Keratinocyte (primary cell): ENCODE measurements at regions not wholly inside any gene's neighbourhood (a gene's known extent, or its start where the extent isn't known, plus 50 kb on each side); places are given as distances from the start of the nearest gene placed in this dataset.

Source experiments
- DNase-seq: peaks from one replicate; pipeline ENCODE4 v3.0.0-alpha.2; 2011; ENCODE audit warnings: low read depth, missing footprints, low spot score
- FAIRE-seq: peaks from 2 replicates; lab custom pipeline; 2011; peaks lifted over from hg19 to GRCh38; lab: Jason Lieb, UNC
- H2AFZ ChIP-seq: 2 replicates; pipeline ENCODE4 v1.6.0; 2012; ENCODE audit warnings: low read length, control low read depth, inconsistent platforms; ENCODE audit not compliant: control insufficient read depth
- H3K27ac ChIP-seq: 2 replicates; pipeline ENCODE4 v1.5.1; 2011; ENCODE audit warnings: low read length; ENCODE audit not compliant: control insufficient read depth, insufficient read depth
- H3K27me3 ChIP-seq: 3 replicates; pipeline ENCODE4 v1.6.0; 2011; ENCODE audit warnings: low read length; ENCODE audit not compliant: control insufficient read depth, insufficient read depth; ENCODE audit errors: extremely low read depth
- H3K36me3 ChIP-seq, 2 experiments: 2 replicates in 1 of 2; 3 replicates in 1 of 2; pipeline ENCODE4 v1.5.1; 2011; ENCODE audit warnings: low read length in 2 of 2, mild to moderate bottlenecking in 1 of 2; ENCODE audit not compliant: control insufficient read depth in 2 of 2, insufficient read depth in 2 of 2; ENCODE audit errors: extremely low read depth in 1 of 2
- H3K4me1 ChIP-seq: 3 replicates; pipeline ENCODE4 v1.5.1; 2011; ENCODE audit warnings: low read length; ENCODE audit not compliant: control insufficient read depth, insufficient read depth; ENCODE audit errors: extremely low read depth
- H3K4me2 ChIP-seq: 3 replicates; pipeline ENCODE4 v1.6.0; 2011; ENCODE audit warnings: low read depth, low read length; ENCODE audit not compliant: control insufficient read depth, insufficient read depth; ENCODE audit errors: extremely low read depth
- H3K4me3 ChIP-seq, 3 experiments: fragments of 200-600 bp in 1 of 3; sonication (generic) in 1 of 3; 2 replicates in 2 of 3; 3 replicates in 1 of 3; pipeline ENCODE4 v1.5.1; 2011 to 2016; ENCODE audit warnings: low read length in 3 of 3, mild to moderate bottlenecking in 3 of 3, control low read depth in 2 of 3, inconsistent platforms in 1 of 3, low read depth in 1 of 3, mixed read lengths in 1 of 3, mixed run types in 1 of 3, moderate library complexity in 1 of 3; ENCODE audit not compliant: control insufficient read depth in 2 of 3, insufficient read depth in 2 of 3; ENCODE audit errors: extremely low read depth in 1 of 3
- H3K79me2 ChIP-seq: 2 replicates; pipeline ENCODE4 v1.6.0; 2012; ENCODE audit warnings: low read length; ENCODE audit not compliant: control insufficient read depth, insufficient read depth
- H3K9ac ChIP-seq: 3 replicates; pipeline ENCODE4 v1.6.0; 2011; ENCODE audit warnings: low read length; ENCODE audit not compliant: control insufficient read depth, insufficient read depth; ENCODE audit errors: extremely low read depth
- H3K9me1 ChIP-seq: 3 replicates; pipeline ENCODE4 v1.6.0; 2011; ENCODE audit warnings: low read length; ENCODE audit not compliant: control insufficient read depth, insufficient read depth; ENCODE audit errors: extremely low read depth
- H3K9me3 ChIP-seq: 2 replicates; pipeline ENCODE4 v1.5.1; 2012; ENCODE audit warnings: low read depth, low read length; ENCODE audit not compliant: control insufficient read depth
- H4K20me1 ChIP-seq: 3 replicates; pipeline ENCODE4 v1.6.0; 2011; ENCODE audit warnings: low read length; ENCODE audit not compliant: control insufficient read depth, insufficient read depth; ENCODE audit errors: extremely low read depth
- EZH2 ChIP-seq: IDR thresholded peaks from one replicate; pipeline ENCODE4 v1.6.1; 2012; ENCODE audit warnings: inconsistent platforms, mild to moderate bottlenecking, low read length, moderate library complexity
- dilution Hi-C: fragments of 300-500 bp; cut with MboI; formaldehyde crosslinking; loops from one replicate; pipeline ENCODE4 v1.7.0; 2020; ENCODE audit warnings: low sequenced_read_pairs; ENCODE audit not compliant: extremely low pct_ligation_motif_present
- TF ChIP-seq, protein P1 (sequence below), 3 experiments: IDR thresholded peaks in 1 of 3; conservative IDR thresholded peaks in 1 of 3; optimal IDR thresholded peaks in 1 of 3; 2 replicates in 2 of 3; 3 replicates in 1 of 3; pipeline versions ENCODE3 to v1.5.1; 2011; ENCODE audit warnings: low read length in 3 of 3, mild to moderate bottlenecking in 3 of 3, moderate library complexity in 2 of 3, control low read depth in 1 of 3, inconsistent platforms in 1 of 3; ENCODE audit not compliant: insufficient read depth in 2 of 3; ENCODE audit errors: extremely low read depth in 1 of 3

DNA sequence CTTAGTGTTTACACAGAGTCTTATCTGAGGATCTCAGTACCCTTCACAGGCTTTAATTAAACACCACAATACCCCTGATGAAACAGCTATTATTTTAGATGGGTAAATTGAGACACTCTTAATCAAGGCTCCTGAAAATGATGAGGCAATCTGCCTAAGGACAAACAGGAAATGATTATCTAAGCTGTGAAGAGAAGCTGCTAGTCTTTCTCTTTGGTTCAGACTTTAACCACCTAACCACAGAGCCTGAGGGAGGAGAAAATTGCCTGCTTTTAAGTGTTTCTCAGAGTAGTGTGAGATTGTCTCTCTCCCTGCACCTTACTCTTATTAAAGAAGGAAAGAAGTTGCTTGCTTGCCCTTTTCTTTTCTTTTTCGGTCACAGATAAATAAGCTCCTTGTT lies 364.3 kb upstream of the ADAMTS9 start:
- TF ChIP-seq EZH2, result no peak
- TF ChIP-seq, protein P1, sequence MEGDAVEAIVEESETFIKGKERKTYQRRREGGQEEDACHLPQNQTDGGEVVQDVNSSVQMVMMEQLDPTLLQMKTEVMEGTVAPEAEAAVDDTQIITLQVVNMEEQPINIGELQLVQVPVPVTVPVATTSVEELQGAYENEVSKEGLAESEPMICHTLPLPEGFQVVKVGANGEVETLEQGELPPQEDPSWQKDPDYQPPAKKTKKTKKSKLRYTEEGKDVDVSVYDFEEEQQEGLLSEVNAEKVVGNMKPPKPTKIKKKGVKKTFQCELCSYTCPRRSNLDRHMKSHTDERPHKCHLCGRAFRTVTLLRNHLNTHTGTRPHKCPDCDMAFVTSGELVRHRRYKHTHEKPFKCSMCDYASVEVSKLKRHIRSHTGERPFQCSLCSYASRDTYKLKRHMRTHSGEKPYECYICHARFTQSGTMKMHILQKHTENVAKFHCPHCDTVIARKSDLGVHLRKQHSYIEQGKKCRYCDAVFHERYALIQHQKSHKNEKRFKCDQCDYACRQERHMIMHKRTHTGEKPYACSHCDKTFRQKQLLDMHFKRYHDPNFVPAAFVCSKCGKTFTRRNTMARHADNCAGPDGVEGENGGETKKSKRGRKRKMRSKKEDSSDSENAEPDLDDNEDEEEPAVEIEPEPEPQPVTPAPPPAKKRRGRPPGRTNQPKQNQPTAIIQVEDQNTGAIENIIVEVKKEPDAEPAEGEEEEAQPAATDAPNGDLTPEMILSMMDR (optimal IDR thresholded peaks at IDR 0.05 in 1 of 3, IDR thresholded peaks at IDR 0.05 in 1 of 3, conservative IDR thresholded peaks at IDR 0.05 in 1 of 3; ENCODE audit: extremely low read depth in 1 of 3, insufficient read depth in 2 of 3, low read length in 3 of 3), result no peak
- Histone ChIP-seq H3K9ac (no peak overlapping the region), H3K4me2 (no peak overlapping the region), H3K36me3 (no peaks in the 10 kb centered on the region), H4K20me1 (no peaks in the 10 kb centered on the region), H3K27me3 (no peaks in the 10 kb centered on the region), H3K27ac (no peak overlapping the region), H2AFZ (no peak overlapping the region), H3K4me3 (no peak overlapping the region), H3K9me1 (no peaks in the 10 kb centered on the region), H3K79me2 (no peaks in the 10 kb centered on the region), H3K4me1 (peaks cover 16% of the 10 kb centered on the region), H3K9me3 (no peaks in the 10 kb centered on the region)
- dilution Hi-C loops, result no loop called here
- DNase-seq, result no peak
- FAIRE-seq, result peak; percentile 88

DNA sequence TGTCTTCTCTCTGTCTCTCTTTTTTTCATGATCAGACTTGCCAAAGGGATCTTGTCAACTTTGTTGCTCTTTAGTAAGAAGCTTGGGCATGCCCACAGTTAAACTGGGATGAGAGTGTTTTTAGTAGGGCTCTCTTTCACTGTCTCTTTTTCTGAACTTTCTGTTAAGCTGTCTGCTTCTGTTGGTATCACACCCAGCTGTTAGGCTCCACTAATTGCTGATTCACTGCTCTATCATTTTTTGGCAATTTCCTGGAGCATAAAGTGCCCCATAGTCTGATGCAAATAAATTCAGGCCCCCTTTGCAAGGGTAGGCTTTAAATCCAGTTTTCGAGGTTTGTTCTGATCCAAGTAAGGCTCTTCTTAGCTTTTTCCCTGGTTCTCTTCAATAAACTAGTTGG lies 360.4 kb upstream of the ADAMTS9 start:
- no peak overlapping the region for H3K9ac ChIP-seq
- TF ChIP-seq, protein P1 (optimal IDR thresholded peaks at IDR 0.05 in 1 of 3, IDR thresholded peaks at IDR 0.05 in 1 of 3, conservative IDR thresholded peaks at IDR 0.05 in 1 of 3; ENCODE audit: extremely low read depth in 1 of 3, insufficient read depth in 2 of 3, low read length in 3 of 3), result no peak
- no peak for TF ChIP-seq EZH2
- peak overlapping the region; percentile 36 for H3K27ac ChIP-seq
- H3K9me1 ChIP-seq, result no peaks in the 10 kb centered on the region
- H2AFZ ChIP-seq, result peak overlapping the region; percentile 59
- no peaks in the 10 kb centered on the region for H3K9me3 ChIP-seq
- H3K4me2 ChIP-seq, result peak overlapping the region; percentile 67
- DNase-seq, result peak; percentile 26
- dilution Hi-C loops, result no loop called here
- FAIRE-seq, result peak; percentile 52
- H3K79me2 ChIP-seq, result no peaks in the 10 kb centered on the region
- H3K27me3 ChIP-seq, result no peaks in the 10 kb centered on the region
- peak overlapping the region in 1 of 3 experiments; percentile 22 for H3K4me3 ChIP-seq
- H4K20me1 ChIP-seq, result no peaks in the 10 kb centered on the region
- no peaks in the 10 kb centered on the region for H3K36me3 ChIP-seq
- peaks cover 16% of the 10 kb centered on the region for H3K4me1 ChIP-seq
